ENCODE measurements at regions not wholly inside any gene's neighbourhood (a gene's known extent, or its start where the extent isn't known, plus 50 kb on each side); places are given as distances from the start of the nearest gene placed in this dataset.

- Histone ChIP-seq H3K36me3 (replicated peaks in 1 of 2; ENCODE audit: control insufficient read depth in 1 of 2, insufficient read depth in 2 of 2, low read length in 2 of 2) (no peaks in the 10 kb centered on the region), H4K20me1 (ENCODE audit: insufficient read depth, low read length) (no peaks in the 10 kb centered on the region), H3K4me3 (replicated peaks in 1 of 3; ENCODE audit: insufficient read depth in 1 of 3, low read depth in 2 of 3, low read length in 3 of 3) (no peak overlapping the region), H3K9ac (ENCODE audit: insufficient read depth, low read depth, low read length) (no peak overlapping the region), H3K27ac (ENCODE audit: extremely low read length, insufficient read depth, low read length) (no peak overlapping the region), H3K9me3 (ENCODE audit: low read length) (no peaks in the 10 kb centered on the region), H3K4me1 (ENCODE audit: insufficient read depth, low read length) (no peaks in the 10 kb centered on the region), H3K27me3 (ENCODE audit: control insufficient read depth in 1 of 2, insufficient read depth in 2 of 2, low read length in 2 of 2) (0 out of 5 replicates have a peak, but pooled peaks cover 0 to 5% of the 10 kb centered on the region in 2 experiments), H3K4me2 (ENCODE audit: low read depth, low read length) (no peak overlapping the region), H3K79me2 (ENCODE audit: insufficient read depth, low read length) (no peaks in the 10 kb centered on the region), H2AFZ (ENCODE audit: low read length) (no peak overlapping the region)
- in situ Hi-C loops (cut with HindIII; ENCODE audit: extremely low pct_ligation_motif_present, low pct_unique_long_range_greater_than_20kb) (loop anchor here (25.0 kb wide), 1 partner anchor 387 kb away; no protein-coding TSS in a partner anchor), intact Hi-C loops (cut with micrococcal nuclease; ENCODE audit: unreplicated experiment) (no loop called here)
- FAIRE-seq, result no peak
- no TSS peak for BruUV-seq (replicated peaks)
- CTCF ChIA-PET (ENCODE audit: low intra/inter-chr PET ratio, low total read pairs), result interaction anchor here (0.6 kb wide), 1 partner anchor 264 kb away, joined by 4 read pairs; no protein-coding TSS in a partner anchor
- TF ChIP-seq PRDM15 (CRISPR knock-in tag; IDR thresholded peaks at IDR 0.05) (no peak), SP4 (CRISPR knock-in tag; IDR thresholded peaks at IDR 0.05) (no peak), SRSF4 (IDR thresholded peaks at IDR 0.05; ENCODE audit: low read depth, low read length, poor library complexity, severe bottlenecking) (no peak), PRPF4 (IDR thresholded peaks at IDR 0.05; ENCODE audit: low read depth, low read length, poor library complexity, severe bottlenecking) (no peak), ZNF367 (CRISPR knock-in tag; IDR thresholded peaks at IDR 0.05; ENCODE audit: borderline replicate concordance) (no peak), ETV6 (CRISPR knock-in tag; conservative IDR thresholded peaks at IDR 0.05) (no peak)
- TF ChIP-seq, protein P1, sequence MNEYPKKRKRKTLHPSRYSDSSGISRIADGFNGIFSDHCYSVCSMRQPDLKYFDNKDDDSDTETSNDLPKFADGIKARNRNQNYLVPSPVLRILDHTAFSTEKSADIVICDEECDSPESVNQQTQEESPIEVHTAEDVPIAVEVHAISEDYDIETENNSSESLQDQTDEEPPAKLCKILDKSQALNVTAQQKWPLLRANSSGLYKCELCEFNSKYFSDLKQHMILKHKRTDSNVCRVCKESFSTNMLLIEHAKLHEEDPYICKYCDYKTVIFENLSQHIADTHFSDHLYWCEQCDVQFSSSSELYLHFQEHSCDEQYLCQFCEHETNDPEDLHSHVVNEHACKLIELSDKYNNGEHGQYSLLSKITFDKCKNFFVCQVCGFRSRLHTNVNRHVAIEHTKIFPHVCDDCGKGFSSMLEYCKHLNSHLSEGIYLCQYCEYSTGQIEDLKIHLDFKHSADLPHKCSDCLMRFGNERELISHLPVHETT (CRISPR knock-in tag; conservative IDR thresholded peaks at IDR 0.05), result no peak
- TF ChIP-seq, protein P2, sequence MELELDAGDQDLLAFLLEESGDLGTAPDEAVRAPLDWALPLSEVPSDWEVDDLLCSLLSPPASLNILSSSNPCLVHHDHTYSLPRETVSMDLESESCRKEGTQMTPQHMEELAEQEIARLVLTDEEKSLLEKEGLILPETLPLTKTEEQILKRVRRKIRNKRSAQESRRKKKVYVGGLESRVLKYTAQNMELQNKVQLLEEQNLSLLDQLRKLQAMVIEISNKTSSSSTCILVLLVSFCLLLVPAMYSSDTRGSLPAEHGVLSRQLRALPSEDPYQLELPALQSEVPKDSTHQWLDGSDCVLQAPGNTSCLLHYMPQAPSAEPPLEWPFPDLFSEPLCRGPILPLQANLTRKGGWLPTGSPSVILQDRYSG (CRISPR knock-in tag; IDR thresholded peaks at IDR 0.05), result no peak
- 0% methylated on average over 3 of the region's 5 CpGs for WGBS (ENCODE audit: low lambda C conversion rate)
- POLR2A ChIA-PET, result no interaction called here
- DNase-seq (ENCODE audit: low spot score), result no peak
- ATAC-seq, result no peak
These were observed 194.7 kb downstream of the EXOC5 start for GRCh38 chr14:57073986-57074385.

Measured in HepG2 (cell line).